Sciatic nerve (tissue), 2 donors: ENCODE measurements at regions not wholly inside any gene's neighbourhood (a gene's known extent, or its start where the extent isn't known, plus 50 kb on each side); places are given as distances from the start of the nearest gene placed in this dataset.
"Not testable (repeated sequence)": the region's sequence is repeated elsewhere in the genome, so short reads cannot be mapped to it uniquely, and the experiment has no call there.

Experiments
- ATAC-seq: fragments of 200-7000 bp; cut with Tn5 transposase; one replicate; pipeline ENCODE4 v1.9.1; 2020; ENCODE audit warnings: mild to moderate bottlenecking, moderate library complexity
- DNase-seq: peaks from one replicate; pipeline ENCODE4 v3.0.0-alpha.2; 2020; ENCODE audit warnings: low spot score
- intact Hi-C: fragments of 100-400 bp; cut with DNase I; formaldehyde crosslinking; loops from one replicate; pipeline ENCODE4 v1.14.2; 2022
- donor health status: DM: no; HTN: no; CAD: no.
- donor health status: DM: no; HTN: no; CAD: no.

DNA sequence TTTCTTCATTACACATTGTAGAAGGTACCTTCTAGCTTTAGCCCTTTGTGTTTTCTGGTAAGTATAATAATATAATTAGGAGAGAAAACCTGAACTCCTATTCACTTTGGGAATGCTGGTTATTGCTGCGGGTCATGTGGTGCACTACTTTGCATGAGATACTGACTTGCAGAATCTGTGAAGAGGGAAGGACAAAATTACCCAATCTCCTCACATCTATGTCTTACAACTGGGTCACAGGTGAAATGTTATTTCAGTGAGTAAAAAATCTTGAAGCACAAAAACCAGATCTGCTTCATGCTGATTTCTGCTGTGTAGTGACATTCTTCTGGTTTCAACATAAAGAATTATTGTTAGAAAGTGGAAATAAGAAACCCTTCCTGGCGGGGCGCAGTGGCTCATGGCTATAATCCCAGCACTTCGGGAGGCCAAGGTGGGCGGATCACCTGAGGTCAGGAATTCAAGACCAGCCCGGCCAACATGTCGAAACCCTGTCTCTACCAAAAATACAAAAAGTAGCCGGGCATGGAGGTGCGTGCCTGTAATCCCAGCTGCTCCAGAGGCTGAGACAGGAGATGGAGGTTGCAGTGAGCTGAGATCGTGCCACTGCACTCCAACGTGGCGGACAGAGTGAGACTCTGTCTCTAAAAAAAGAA is 211.0 kb upstream of the REG3G start:
- intact Hi-C loops = no loop called here
- no peak for ATAC-seq

DNA sequence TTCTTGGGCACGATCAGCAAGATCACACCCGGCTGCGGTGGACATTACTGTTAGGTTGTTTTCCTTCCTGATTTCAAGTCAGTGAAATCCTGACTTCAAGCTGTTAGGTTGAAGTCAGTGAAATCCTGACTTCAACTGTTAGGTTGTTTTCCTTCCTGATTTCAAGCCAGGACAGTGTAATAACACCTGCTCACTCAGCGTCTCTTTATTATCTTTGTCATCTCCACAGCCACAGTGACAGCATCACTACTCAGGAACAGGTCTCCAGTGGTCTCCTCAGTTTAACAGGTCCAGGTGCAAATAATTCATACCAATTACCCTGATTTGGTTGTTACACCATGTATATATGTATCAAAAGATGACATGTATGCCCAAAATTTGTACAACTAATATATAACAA is 208.1 kb upstream of the REG3G start:
- DNase-seq (no peak), ATAC-seq (no peak)
- intact Hi-C loops = no loop called here

More for the DNA sequence above, 211.0 kb upstream of the REG3G start:
- DNase-seq = no peak

DNA sequence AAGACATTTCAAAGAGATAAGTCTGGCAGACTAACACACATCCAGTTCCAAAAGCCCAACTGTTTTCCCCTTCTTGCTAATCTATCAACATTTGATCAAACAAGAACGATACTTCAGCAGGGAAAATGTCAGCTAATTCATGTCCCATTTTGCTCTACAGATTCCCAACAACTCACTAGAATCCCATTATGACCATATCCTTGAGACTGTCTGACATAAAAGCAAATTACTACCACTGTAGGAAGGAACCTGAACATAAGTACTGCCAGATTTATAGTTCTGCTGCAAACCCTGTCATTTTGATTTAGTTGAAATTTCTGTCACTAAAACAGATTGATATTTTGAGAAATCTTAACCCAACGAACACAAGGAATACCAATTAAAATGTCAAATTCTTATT is 193.0 kb upstream of the REG3G start:
- no peak for DNase-seq
- ATAC-seq = no peak
- intact Hi-C loops = no loop called here

DNA sequence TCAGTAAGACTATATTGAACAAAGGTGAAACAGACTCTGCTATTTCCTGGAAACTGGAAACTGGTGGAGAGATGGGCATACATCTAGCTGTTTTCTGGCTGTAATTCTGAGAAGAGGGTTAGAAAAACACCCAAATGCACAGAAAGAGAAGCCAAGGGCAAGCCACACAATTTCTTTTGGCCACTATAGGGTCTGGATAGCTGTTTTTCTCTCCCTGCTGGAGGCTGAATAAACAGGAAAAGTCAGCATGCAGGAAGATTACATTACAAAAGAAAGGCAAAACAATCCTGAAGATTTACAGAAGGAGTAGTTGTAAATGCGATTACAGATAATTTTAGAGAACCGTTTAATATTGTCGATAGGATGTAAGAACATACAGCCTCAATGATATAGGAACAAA is 186.2 kb upstream of the REG3G start:
- no peak for ATAC-seq
- no peak for DNase-seq
- intact Hi-C loops = no loop called here

DNA sequence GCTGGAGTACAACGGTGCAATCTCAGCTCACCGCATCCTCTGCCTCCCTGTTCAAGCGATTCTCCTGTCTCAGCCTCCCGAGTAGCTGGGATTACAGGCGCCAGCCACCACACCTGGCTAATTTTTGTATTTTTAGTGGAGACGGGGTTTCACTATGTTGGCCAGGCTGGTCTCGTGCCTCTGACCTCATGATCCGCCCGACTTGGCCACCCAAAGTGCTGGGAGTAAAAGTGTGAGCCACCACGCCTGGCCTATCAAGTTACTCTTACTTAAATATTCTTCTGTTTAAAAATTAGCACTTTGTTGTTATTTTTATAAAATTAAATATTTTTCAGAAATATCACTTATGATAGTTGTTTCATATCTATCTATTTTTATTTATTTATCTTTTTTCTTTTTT is 185.2 kb upstream of the REG3G start:
- intact Hi-C loops, DNase-seq, ATAC-seq: not testable (repeated sequence)

DNA sequence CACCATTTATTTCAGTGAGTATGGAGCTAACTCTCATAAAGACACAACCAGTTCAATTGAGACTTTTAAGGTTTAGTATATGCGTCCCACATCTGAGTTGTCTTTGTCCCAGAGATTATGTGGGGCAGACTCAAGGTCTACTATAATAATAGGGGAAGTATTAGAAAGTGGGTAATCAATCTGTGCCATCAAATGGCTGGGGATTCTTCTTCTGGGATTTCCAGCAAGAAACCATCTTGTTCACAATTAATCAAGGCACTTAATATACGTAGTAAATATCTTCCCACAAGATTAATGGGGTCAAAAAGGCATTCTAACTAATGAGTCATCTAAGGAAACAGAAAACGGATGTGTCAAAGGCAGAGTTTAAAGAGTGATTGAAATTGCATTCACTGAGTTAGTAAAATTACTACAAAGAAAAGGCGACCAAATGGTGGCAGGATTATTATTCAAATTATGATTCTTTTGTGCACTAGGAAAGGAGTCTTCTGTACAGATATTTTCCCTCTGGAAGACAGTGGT is 179.8 kb upstream of the REG3G start:
- DNase-seq (no peak), ATAC-seq (no peak)
- intact Hi-C loops = no loop called here

DNA sequence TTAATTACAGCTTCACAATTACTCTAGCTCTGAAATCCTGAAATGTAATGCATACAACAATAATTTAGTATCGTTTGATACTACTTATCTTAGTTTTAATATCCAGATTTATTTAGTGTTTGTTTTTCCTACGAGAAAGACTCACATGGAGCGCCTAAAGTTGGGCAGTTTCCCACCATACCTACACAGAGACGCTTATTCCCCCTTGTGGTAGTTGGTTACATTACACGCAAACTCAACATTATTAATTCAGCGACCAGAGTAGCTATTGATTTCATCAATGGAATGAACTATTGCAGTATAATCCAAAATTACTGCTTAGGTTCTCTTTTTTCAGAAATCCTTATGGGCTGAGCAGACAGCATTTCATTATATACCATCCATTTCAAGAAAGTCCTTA is 164.0 kb upstream of the REG3G start:
- ATAC-seq (no peak), DNase-seq (no peak)
- intact Hi-C loops = no loop called here

DNA sequence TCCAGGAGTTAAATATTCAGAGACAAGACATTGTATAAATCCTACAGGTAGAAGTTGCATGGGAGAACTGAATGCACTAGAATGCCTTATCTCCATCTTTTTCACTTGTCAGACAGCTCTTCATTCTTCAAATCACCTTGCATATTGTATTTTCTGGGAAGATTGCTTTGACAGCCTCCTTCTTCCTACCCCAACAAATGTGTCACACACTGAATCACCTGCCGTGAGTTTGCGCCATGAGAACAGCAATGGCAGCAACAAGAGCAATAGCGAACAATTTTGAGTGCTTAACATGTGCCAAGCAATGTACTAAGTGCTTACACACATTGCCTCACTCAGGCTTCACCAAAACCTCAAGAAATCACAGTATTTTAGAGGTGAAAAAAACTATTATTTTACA is 161.3 kb upstream of the REG3G start:
- DNase-seq (no peak), ATAC-seq (no peak)
- intact Hi-C loops = no loop called here

DNA sequence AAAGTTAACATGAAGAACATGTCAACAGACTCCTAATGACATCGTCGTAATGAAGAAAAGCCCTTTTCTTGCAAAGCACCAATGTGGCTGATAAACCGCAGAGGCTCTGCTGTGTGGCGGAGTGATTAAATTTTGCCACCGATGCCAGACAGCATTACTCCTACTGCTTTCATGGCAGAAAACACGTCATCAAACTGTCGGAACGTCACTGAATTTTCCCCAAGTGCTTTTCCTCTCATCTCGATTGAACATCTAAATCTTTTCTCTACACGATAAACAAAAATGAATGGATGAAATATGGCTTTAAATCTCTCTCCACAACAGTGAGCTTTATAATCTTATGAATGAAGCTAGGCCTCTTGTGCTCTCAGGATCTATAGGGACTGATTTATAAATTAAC is 159.8 kb upstream of the REG3G start:
- intact Hi-C loops = no loop called here
- ATAC-seq (no peak), DNase-seq (no peak)

DNA sequence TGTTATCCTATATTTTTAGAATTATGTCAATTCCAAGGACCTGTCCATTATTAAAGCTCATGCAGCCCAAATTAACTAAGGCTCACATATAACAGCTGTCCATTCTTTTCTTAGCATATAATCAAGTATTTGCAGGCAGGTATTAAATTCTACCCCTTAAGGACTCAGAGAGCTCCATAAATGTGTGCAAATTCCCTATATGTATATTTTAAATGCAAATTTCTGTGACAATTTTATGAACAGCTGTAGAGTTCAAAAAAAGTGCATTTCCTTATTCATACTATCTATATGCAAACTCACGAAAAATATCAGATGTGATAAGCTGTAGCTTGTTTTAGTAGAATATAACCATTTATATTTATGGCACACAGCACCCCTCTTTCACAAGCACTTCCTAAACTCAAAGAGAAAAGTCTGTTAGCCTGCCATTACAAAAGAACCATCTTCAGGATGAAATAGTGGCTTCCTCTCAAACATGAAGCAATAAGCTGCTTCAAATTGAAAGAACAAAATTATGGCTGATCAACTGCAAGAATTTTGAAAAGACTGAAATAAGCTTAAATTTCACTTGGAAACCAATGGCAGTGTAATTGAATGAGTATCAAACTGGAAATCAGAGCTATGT is 155.0 kb upstream of the REG3G start:
- no peak for ATAC-seq
- no peak for DNase-seq
- intact Hi-C loops = no loop called here

DNA sequence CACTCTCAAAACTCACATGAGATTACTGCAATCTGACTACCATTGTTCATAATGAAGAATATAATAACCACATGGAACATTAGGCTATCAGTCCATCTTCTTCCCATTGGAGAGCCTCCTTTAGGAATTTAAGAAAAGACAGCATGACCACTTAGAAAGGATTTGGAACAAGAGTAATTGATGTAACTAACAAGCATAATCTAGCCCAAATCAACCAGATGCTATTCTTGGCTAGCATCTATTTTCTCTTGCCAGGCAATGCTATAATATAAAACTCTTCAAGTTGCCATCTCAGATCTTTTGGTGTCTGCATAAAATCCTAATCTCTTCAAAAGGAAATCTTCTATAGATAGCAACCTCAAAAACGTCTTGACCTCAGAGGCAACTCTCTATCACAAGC is 152.0 kb upstream of the REG3G start:
- no peak for DNase-seq
- intact Hi-C loops = no loop called here
- no peak for ATAC-seq

DNA sequence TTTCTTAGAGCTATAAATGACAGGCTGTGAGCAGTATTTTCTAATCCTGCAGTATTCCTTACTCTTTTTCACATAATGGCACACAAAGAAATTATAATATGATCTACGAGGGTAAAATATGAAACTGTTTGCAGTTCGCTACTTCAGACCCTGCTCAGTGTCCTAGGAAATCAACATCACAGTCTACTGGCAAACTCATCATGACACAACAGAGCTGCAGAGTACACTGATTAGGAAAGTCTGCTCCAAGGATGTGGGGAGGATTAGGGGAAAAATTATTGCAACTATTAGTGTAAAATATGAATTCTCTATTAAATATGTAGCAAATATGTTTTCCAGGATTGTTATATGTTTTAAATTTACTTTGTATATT is 149.2 kb upstream of the REG3G start:
- DNase-seq (no peak), ATAC-seq (no peak)
- intact Hi-C loops = no loop called here

DNA sequence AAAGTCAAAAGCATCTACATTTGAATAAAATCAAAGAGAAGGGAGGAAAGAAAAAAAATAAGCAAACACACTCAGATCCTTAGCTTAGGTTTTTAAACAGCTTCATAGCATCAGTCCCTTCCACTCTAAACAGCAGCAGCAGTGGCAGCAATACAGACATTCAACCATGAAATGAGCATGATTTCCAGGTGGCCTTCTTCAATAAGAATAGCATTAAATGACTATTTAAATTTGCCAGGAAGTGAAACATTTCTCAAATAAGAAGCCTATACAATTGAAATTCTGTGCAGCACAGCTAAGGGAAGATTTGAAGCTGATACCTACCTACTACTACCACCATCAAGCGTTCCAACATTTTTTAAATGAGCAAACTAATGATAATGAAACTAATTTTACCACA is 138.1 kb upstream of the REG3G start:
- intact Hi-C loops = no loop called here
- DNase-seq (no peak), ATAC-seq (no peak)

DNA sequence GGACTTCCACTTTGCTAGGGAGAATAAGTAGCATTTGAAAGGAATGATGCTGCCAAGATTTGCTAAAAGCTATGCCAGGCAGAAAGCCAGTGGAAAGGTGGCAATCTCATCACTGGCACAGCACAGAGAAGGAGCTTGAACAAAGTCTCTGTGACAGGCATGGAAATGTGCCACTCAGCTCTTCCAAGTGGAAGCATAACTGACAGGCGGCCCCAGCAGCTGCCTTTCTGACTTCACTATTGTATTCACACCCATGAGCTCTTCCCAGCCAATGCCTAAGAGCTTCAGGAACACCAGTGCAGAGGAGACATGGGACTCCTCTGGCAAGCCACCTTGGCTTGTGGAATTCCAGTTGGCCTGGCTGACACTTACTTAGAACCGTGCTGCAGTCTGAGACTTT is 134.6 kb upstream of the REG3G start:
- no peak for ATAC-seq
- intact Hi-C loops = no loop called here
- no peak for DNase-seq

DNA sequence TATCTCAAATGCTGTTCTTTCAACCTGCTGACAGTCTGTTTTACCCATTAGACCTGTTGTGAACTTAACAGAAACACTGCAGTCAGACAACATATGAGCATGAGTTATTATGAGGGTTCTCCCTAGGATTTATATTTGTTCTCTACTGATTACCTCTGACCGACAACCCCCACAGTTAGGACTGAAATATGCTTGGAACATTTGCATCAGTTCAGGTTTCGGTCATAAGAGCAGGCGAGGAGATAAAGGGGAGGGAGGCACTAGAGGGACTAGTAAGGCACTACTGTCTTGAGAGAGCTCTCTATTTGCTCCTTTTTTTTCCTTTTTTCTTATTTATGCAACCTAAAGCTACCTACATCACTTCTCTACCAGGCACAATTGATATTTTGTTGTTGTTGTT is 133.2 kb upstream of the REG3G start:
- intact Hi-C loops = no loop called here
- no peak for DNase-seq
- ATAC-seq = no peak

DNA sequence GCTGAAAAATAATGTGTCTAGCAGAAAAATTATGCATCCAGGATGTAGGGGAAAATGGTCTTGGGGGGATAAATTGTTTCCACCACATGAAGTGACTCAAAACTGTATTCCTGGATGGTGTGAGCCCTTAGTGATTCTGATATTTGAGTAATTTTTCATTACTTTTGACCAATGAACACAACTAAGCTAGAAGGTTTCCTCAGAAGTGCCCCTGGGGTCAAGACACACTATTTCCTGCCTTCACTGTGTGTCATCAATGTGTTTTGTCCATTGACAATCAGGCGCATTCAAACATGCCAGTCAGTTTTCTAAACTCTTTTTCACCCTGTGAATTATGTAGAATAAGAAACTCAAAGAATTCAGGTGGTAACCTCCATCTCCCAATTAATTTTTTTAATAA is 130.5 kb upstream of the REG3G start:
- DNase-seq (no peak), ATAC-seq (no peak)
- intact Hi-C loops = no loop called here

DNA sequence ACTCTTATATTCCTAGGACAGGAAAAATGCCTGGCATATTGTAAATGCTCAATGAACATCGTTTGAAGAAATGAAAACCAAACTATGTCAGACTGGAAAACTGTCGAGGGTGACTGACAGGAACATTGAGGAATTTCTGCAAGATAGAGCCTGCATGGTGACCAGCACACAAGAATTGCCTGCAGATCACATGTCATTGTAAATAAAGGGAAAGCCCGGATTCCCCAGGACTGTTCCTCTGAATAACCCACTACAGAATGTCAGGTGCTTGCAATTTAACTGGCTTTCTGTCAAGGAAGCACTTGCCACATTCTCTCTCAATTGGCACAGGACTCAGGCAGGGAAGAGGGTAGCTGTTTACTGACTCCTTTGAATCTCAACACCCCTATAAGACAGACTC is 129.0 kb upstream of the REG3G start:
- DNase-seq = no peak
- intact Hi-C loops = no loop called here
- ATAC-seq = no peak

DNA sequence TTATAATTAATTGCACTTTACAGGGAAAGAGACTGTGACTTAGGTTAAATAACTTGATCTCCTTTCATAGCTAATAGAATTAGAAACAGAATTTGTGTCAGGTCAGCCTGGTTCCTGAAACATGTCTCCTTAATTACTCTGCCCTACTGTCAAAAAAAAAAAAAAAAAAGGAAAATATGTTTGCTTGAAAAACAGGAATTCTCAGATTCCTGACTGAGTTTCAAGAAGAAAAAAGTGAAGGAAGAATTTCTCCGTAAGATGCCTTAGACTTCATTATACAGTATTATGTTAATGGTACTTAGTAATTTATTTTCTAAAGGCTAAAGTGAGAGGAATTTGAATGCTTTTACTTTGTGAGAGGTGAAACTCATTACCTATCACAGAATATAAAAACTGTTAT is 118.4 kb upstream of the REG3G start:
- intact Hi-C loops = no loop called here
- no peak for DNase-seq
- ATAC-seq = no peak

DNA sequence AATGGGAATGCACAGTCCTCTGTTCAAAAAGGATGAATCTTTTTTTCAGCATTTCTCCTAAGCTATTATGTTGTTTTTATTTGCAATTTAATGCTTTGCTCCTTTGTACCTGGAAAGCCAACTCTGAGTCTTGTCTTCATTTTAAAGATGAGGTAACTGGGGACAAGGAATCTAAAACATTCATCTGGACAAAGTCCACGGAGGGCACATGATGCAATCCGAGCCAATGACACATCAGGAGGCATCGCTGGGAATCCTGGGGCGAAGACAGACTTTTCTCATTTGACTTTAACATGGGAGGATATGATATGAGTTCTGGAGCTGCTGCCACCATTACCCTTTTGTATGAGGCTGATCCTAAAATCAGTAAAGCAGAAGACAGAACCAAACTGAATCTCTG is 116.5 kb upstream of the REG3G start:
- ATAC-seq = no peak
- intact Hi-C loops = no loop called here
- DNase-seq = no peak

DNA sequence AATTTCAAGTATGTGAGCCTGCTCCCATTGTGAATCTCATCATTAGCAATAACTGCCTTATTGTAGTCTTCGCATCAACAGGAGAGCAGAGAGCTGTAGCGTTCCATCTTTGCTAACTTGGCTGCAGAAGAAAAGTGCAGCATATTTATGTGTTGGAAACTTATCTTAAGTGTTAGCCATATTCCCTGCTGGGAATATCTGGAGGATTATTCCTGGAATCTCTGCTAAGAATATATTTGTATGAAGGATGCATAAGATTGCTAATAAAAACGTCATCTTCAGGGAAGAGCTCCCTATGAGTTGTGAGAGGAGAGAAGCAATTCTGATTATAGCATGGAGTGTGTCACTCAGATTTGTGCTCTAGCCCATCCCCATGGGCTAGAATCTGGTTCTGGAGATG is 115.1 kb upstream of the REG3G start:
- DNase-seq = no peak
- intact Hi-C loops = no loop called here
- ATAC-seq = no peak

DNA sequence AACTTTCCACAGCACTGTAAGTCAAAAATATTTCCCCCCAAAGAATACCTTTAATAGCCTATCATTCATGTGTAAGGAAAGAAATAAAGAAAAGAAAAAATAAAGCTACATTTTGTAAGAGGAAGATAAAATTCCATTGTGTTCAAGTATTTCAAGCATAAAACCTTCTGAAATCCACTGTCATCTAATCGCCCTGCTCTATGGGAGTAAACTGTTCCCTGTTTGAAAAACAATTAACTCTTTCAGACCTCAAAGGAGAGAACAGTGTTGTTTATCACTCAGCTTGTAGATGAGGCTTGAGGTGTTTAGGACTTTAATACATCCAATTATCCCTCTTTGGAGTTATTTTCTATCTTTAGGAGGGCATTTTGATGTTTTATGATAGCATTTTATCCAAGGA is 112.2 kb upstream of the REG3G start:
- intact Hi-C loops = no loop called here
- no peak for ATAC-seq

More for the DNA sequence above, 112.2 kb upstream of the REG3G start:
- no peak for DNase-seq
